K562 (cell line): ENCODE measurements at regions not wholly inside any gene's neighbourhood (a gene's known extent, or its start where the extent isn't known, plus 50 kb on each side); places are given as distances from the start of the nearest gene placed in this dataset.

Experiments
- BACH1 ChIP-seq: fragments of 200-800 bp; sonication (Bioruptor generic); IDR thresholded peaks from 2 replicates; pipeline ENCODE4 v1.6.1; 2016; ENCODE audit warnings: missing genetic modification characterization, missing compliant biosample characterization
- FOS ChIP-seq: IDR thresholded peaks from 3 replicates; pipeline ENCODE4 v1.6.1; 2011; ENCODE audit not compliant: insufficient read length; ENCODE audit errors: extremely low read depth
- LARP7 ChIP-seq: fragments of 450-650 bp; IDR thresholded peaks from 2 replicates; pipeline ENCODE4 v1.6.1; 2016
- MAFG ChIP-seq: fragments of 450-650 bp; conservative IDR thresholded peaks from 2 replicates; pipeline ENCODE4 v1.6.1; 2016; ENCODE audit warnings: missing genetic modification characterization, missing compliant biosample characterization
- ZSCAN32 ChIP-seq: fragments of 450-650 bp; formaldehyde crosslinking; IDR thresholded peaks from 2 replicates; pipeline ENCODE4 v1.4.0; 2020; ENCODE audit warnings: mild to moderate bottlenecking, moderate library complexity
- TF ChIP-seq, protein P1 (sequence below): fragments of 450-650 bp; IDR thresholded peaks from 2 replicates; pipeline ENCODE4 v1.6.1; 2016; ENCODE audit warnings: mild to moderate bottlenecking, moderate library complexity
- TF ChIP-seq, protein P2 (sequence below): fragments of 250-450 bp; sonication (Bioruptor Pico); IDR thresholded peaks from 2 replicates; pipeline ENCODE4 v1.8.0; 2021; ENCODE audit warnings: moderate library complexity, mild to moderate bottlenecking, inconsistent platforms

DNA sequence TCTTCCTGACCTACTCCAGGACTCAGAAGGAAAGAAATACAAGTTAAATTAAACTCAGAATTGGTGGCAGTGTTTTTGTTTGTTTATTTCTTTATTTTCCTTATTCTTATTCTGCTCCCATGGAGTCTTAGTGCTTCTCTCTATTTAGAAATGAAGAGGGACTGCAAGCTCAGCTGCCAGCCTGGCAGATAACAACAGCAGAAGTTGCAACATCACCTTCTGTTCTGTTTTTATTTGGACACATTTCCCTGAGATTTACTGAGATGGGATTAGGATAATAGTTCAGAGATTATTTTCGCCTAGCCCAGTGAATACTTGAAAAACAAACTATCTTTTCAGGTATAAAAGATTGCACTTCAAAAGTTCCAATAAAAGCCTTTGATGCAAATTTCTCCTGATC, 70.4 kb upstream of the DTNA start (continued):
- TF ChIP-seq, protein P1, sequence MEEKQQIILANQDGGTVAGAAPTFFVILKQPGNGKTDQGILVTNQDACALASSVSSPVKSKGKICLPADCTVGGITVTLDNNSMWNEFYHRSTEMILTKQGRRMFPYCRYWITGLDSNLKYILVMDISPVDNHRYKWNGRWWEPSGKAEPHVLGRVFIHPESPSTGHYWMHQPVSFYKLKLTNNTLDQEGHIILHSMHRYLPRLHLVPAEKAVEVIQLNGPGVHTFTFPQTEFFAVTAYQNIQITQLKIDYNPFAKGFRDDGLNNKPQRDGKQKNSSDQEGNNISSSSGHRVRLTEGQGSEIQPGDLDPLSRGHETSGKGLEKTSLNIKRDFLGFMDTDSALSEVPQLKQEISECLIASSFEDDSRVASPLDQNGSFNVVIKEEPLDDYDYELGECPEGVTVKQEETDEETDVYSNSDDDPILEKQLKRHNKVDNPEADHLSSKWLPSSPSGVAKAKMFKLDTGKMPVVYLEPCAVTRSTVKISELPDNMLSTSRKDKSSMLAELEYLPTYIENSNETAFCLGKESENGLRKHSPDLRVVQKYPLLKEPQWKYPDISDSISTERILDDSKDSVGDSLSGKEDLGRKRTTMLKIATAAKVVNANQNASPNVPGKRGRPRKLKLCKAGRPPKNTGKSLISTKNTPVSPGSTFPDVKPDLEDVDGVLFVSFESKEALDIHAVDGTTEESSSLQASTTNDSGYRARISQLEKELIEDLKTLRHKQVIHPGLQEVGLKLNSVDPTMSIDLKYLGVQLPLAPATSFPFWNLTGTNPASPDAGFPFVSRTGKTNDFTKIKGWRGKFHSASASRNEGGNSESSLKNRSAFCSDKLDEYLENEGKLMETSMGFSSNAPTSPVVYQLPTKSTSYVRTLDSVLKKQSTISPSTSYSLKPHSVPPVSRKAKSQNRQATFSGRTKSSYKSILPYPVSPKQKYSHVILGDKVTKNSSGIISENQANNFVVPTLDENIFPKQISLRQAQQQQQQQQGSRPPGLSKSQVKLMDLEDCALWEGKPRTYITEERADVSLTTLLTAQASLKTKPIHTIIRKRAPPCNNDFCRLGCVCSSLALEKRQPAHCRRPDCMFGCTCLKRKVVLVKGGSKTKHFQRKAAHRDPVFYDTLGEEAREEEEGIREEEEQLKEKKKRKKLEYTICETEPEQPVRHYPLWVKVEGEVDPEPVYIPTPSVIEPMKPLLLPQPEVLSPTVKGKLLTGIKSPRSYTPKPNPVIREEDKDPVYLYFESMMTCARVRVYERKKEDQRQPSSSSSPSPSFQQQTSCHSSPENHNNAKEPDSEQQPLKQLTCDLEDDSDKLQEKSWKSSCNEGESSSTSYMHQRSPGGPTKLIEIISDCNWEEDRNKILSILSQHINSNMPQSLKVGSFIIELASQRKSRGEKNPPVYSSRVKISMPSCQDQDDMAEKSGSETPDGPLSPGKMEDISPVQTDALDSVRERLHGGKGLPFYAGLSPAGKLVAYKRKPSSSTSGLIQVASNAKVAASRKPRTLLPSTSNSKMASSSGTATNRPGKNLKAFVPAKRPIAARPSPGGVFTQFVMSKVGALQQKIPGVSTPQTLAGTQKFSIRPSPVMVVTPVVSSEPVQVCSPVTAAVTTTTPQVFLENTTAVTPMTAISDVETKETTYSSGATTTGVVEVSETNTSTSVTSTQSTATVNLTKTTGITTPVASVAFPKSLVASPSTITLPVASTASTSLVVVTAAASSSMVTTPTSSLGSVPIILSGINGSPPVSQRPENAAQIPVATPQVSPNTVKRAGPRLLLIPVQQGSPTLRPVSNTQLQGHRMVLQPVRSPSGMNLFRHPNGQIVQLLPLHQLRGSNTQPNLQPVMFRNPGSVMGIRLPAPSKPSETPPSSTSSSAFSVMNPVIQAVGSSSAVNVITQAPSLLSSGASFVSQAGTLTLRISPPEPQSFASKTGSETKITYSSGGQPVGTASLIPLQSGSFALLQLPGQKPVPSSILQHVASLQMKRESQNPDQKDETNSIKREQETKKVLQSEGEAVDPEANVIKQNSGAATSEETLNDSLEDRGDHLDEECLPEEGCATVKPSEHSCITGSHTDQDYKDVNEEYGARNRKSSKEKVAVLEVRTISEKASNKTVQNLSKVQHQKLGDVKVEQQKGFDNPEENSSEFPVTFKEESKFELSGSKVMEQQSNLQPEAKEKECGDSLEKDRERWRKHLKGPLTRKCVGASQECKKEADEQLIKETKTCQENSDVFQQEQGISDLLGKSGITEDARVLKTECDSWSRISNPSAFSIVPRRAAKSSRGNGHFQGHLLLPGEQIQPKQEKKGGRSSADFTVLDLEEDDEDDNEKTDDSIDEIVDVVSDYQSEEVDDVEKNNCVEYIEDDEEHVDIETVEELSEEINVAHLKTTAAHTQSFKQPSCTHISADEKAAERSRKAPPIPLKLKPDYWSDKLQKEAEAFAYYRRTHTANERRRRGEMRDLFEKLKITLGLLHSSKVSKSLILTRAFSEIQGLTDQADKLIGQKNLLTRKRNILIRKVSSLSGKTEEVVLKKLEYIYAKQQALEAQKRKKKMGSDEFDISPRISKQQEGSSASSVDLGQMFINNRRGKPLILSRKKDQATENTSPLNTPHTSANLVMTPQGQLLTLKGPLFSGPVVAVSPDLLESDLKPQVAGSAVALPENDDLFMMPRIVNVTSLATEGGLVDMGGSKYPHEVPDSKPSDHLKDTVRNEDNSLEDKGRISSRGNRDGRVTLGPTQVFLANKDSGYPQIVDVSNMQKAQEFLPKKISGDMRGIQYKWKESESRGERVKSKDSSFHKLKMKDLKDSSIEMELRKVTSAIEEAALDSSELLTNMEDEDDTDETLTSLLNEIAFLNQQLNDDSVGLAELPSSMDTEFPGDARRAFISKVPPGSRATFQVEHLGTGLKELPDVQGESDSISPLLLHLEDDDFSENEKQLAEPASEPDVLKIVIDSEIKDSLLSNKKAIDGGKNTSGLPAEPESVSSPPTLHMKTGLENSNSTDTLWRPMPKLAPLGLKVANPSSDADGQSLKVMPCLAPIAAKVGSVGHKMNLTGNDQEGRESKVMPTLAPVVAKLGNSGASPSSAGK = no peak
- TF ChIP-seq LARP7 (no peak), ZSCAN32 (CRISPR knock-in tag) (no peak), BACH1 (no peak), FOS (no peak), MAFG (tag) (no peak)
- TF ChIP-seq, protein P2, sequence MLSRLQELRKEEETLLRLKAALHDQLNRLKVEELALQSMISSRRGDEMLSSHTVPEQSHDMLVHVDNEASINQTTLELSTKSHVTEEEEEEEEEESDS (CRISPR knock-in tag) = no peak
- TF ChIP-seq, all 486 proteins: peak for 0
